Fibroblast of lung (primary cell): ENCODE measurements at regions not wholly inside any gene's neighbourhood (a gene's known extent, or its start where the extent isn't known, plus 50 kb on each side); places are given as distances from the start of the nearest gene placed in this dataset.

ENCODE experiments used
- EZH2 ChIP-seq: IDR thresholded peaks from 2 replicates; pipeline ENCODE4 v1.5.1; 2012; ENCODE audit warnings: low read length, control low read depth, mild to moderate bottlenecking; ENCODE audit errors: missing control alignments
- TF ChIP-seq, protein P1 (sequence below), 2 donors: IDR thresholded peaks in 1 of 2; conservative IDR thresholded peaks in 1 of 2; 1 replicate in 1 of 2; 2 replicates in 1 of 2; pipeline ENCODE4 v1.5.1; 2011 to 2012; ENCODE audit warnings: low read length in 2 of 2, control low read depth in 1 of 2, inconsistent platforms in 1 of 2, low read depth in 1 of 2, mild to moderate bottlenecking in 1 of 2

GRCh38 chr14:61616524-61617185, 78.7 kb upstream of the HIF1A start:
- TF ChIP-seq, protein P1, sequence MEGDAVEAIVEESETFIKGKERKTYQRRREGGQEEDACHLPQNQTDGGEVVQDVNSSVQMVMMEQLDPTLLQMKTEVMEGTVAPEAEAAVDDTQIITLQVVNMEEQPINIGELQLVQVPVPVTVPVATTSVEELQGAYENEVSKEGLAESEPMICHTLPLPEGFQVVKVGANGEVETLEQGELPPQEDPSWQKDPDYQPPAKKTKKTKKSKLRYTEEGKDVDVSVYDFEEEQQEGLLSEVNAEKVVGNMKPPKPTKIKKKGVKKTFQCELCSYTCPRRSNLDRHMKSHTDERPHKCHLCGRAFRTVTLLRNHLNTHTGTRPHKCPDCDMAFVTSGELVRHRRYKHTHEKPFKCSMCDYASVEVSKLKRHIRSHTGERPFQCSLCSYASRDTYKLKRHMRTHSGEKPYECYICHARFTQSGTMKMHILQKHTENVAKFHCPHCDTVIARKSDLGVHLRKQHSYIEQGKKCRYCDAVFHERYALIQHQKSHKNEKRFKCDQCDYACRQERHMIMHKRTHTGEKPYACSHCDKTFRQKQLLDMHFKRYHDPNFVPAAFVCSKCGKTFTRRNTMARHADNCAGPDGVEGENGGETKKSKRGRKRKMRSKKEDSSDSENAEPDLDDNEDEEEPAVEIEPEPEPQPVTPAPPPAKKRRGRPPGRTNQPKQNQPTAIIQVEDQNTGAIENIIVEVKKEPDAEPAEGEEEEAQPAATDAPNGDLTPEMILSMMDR (conservative IDR thresholded peaks at IDR 0.05 in 1 of 2, IDR thresholded peaks at IDR 0.05 in 1 of 2; ENCODE audit: low read depth in 1 of 2, low read length in 2 of 2): no peak
- no peak for TF ChIP-seq EZH2
